Body of pancreas (tissue), 4 donors: ENCODE measurements at regions not wholly inside any gene's neighbourhood (a gene's known extent, or its start where the extent isn't known, plus 50 kb on each side); places are given as distances from the start of the nearest gene placed in this dataset.

Experiments
- CTCF ChIP-seq, 7 experiments: fragments of 450-650 bp in 4 of 7; fragments of 200-600 bp in 3 of 7; sonication (generic) in 3 of 7; IDR thresholded peaks; one replicate each; pipeline ENCODE4 v1.5.1; 2016 to 2019; ENCODE audit warnings: antibody characterized with exemption in 7 of 7
- POLR2A ChIP-seq, 3 donors: fragments of 450-650 bp; IDR thresholded peaks; one replicate each; pipeline ENCODE4 v1.6.1; 2016; ENCODE audit warnings: antibody characterized with exemption in 3 of 3, mild to moderate bottlenecking in 2 of 3

- TF ChIP-seq POLR2A (IDR thresholded peaks at IDR 0.05) (no peak), CTCF (IDR thresholded peaks at IDR 0.05) (no peak)
Measured at GRCh38 chr11:111049131-111049530, 196.4 kb upstream of the POU2AF2 start.
